T follicular helper cell (primary cell): ENCODE measurements at regions not wholly inside any gene's neighbourhood (a gene's known extent, or its start where the extent isn't known, plus 50 kb on each side); places are given as distances from the start of the nearest gene placed in this dataset.
"Not testable (repeated sequence)": the region's sequence is repeated elsewhere in the genome, so short reads cannot be mapped to it uniquely, and the experiment has no call there.

Source experiments
- DNase-seq: peaks from one replicate; pipeline ENCODE4 v3.0.0-alpha.2; 2020; ENCODE audit warnings: low read depth

DNA sequence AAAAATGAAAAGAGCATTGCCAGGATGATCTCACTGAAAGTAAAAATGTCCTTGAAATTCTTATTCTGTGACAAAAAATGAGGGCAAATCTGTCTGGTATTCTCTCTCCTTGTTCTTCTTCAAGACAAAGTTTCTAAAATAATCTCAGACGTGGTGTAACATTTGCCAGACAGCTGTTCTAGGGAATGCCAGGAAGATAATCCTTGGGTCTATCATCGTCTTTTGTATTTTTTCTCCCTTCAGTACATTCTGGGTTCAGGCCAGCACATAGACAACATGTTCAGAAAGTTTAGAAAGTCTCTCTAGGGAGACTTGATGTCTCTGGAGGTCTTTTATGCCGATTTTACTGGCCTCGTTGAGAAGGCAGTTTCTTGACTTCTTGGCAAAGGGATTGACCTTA is 121.2 kb upstream of the HES1 start:
- DNase-seq = no peak

DNA sequence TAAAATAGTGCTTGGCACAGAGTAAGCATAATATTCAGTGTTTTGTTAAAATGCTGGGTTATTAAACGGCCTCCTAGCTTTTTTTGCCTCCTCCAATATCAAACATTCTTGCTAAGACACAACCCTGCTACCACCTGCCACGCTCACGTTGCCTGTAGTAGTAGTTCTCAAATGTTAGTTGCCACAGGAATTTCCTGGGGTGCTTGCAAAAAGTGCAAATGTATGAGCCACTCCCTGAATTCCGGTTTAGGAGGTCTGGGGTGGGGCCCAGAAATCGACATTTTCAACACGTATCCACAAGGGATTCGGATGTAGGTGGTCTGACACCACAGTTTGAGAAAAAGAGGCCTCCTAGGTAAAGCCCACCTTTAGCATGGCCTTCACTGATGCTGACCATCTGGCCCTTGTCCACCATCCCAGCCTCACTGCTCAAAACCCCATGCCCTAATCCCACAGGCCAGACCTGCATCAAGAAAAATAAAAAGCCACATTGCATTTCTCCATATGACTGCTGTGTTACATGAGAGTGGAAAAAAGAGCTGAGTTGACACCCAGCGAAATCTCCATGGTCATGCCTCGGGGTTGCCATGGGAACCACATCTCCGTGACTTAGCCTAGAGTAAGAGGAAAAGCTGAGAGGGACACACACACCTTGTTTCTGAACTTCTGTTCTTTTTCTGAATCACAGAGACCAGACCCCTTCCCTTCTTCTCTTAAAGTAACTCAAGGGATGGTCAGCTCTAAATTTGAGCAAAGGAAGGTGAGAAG is 116.4 kb upstream of the HES1 start:
- no peak for DNase-seq

DNA sequence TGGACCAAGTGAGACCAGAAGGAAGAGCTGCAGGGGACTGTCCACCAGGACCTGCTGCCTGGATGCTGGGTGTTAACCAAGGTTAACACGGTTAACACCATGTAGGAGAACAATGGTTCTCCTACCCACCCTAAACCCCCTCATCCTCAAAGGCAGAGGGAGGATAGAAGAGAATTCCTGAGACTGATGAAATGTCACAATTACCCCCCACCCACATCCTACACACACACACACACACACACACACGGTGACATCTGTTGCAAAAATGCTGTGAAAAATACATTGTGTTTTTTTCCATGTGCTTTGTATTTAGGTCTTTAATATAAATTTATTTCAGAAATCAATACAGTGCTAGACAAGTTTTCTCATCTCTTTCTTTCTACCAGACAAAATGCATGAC is 113.9 kb upstream of the HES1 start:
- no peak for DNase-seq

DNA sequence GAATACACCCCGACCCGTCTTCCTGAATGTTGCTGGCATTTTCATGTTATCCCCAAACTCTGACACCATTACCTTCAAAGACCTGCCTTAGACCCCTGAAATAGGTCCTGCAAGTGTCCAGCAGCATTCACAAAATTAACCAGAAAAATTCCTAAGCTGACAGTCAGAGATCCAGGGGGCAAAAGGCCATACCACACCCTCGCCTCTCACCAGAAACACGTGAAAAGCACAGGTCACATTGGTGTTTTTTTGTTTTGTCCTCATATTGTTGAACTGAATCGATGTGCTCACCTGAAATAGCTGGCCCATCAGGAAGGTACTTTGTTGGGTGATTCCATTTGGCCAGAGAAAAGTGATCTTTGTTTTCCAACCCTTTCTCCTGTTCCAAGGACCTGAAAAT is 113.1 kb upstream of the HES1 start:
- no peak for DNase-seq

DNA sequence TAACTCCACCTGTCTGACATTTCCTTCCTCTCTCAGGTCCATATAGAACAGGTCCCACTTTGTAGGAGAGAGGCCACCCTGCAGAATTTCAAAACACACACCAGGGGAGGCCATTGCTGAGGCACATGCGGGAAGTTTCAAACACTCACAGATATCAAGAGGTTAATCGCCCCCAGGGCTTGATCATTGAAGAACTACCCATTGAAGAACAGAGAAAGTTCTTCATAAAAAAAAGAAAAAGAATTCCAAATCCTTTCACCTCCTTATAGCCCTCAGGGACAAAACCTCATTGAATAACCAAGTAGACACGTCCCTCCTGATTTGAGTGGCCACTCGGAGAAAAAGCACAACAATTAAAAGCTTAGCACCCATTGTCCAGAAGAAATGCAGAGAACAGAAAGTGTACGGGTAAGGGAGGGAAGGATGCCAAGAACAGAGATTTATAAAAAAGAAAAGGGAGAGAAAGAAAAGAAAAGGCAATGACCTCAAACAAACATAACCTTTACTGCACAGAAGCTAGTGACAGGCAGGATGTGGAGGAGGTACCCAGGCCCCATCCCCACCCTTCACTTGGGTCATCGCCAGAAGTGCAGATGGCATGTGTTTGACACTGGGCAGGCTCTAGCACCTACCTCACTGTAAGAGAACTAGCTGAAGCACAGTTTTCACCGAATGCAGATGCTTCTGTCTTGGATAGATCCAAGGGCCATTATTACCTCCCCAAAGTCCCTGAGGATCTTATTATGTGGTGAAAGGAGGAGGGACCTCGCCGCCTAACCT is 112.3 kb upstream of the HES1 start:
- DNase-seq = no peak

DNA sequence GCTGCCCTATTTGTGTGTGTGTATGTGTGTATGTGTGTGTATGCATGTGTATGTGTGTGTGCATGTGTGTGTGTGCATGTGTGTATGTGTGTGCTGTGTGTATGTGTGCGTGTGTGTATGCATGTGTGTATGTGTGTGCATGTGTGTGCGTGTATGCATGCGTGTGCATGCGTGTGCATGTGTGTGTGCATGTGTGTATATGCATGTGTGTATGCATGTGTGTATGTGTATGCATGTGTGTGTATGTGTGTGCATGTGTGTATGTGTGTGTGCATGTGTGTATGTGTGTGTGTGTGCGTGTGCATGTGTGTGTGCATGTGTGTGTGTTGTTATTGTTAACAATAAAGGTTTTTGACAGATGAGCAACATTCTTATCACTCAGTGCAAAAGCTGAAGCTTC is 110.8 kb upstream of the HES1 start:
- no peak for DNase-seq

DNA sequence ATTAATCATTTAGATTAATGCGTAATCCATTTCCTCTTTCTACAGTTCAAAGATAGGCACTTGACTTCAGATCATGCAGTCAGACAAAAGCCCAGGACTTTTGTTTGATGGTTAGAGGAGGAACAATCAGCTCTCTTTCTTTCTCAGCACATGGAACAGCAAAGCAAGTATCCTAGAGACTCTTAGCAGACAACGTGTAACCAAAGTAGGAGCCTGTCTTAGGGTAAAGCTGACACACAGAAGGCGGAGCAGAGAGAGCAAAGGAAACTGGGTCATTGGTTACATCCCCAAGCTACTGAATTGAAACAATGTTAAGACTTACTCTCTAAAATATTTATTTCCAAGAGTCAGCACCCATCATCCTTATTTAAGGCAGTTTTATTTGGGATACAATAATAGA is 110.0 kb upstream of the HES1 start:
- no peak for DNase-seq

DNA sequence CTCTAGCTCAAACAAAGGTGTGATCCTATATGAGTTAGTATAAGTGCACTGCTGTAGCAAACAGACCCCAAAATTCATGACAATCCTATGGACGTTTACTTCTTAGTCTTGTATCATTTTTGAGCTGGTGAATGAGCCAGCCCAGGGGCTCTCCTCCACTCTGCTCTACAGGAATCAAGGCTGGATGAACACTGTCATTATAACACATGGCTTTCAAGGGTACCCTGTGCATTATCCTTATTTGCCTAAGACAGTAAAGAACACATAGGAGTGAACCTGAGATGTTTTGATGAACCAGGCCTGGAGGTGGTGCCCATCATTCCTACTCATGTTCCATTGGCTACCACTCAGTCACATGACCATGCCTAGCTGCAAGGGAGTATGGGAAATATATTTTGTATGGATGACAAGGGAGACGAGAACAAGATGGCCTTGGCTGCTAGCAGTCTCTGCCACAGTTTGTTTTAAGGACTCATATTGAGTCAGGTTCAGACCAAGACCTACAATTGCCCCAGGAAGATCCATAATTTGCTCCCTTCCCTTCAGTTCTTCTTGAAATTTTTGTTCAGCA is 107.4 kb upstream of the HES1 start:
- no peak for DNase-seq

DNA sequence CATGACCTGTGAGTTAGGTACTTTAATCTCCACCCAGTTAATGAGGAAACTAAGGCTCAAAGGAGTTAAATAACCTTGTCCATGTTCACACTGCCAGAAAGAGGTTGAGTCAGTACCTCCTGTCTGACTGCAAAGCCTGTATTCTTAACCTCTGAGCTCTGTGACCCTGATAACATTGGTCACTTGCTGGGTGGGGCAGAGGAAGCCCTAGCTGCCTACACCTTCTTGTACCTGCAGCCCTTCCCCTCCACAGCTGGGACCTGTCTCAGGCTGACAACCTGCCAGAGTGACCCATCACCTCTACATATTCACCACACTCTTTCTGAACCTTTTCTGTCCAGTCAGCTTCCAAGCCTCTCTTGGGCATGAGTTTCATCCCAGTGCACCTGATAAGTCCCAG is 106.1 kb upstream of the HES1 start:
- DNase-seq = no peak

DNA sequence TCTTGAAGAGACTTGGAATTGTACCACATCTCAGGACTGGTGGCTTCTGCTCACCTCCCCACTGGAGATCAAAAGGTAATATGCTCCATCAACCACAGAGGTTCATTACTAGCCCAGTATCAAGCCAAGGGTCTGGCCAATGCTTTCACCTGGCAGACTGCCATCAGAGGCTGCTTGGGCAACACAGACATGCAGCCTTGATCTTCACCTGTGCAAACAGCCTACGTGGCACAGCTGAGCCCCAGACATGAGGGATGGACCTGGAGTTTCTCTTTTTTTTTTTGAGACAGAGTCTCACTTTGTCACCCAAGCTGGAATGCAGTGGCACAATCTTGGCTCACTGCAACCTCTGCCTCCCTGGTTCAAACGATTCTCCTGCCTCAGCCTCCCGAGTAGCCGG is 105.6 kb upstream of the HES1 start:
- no peak for DNase-seq

DNA sequence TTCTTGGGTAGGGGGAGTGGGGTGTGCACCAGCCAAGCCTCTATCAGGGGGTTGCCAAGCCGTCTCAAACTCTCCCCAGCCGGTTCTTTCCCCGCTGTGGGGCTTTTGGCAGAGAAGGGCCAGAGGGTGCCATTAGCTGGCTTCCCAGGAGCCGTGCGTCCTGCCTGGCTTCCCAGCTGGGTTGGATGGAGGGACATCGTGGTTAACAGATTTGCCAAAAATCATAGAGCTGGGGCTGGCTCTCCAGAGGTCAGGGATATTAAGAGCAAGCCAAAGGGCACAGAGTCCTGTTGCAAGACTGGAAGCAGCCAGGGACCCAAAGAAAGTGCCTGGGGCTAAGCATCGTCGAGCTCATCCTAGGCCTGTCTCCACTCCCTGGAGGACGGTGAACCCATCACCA is 104.6 kb upstream of the HES1 start:
- DNase-seq = no peak

DNA sequence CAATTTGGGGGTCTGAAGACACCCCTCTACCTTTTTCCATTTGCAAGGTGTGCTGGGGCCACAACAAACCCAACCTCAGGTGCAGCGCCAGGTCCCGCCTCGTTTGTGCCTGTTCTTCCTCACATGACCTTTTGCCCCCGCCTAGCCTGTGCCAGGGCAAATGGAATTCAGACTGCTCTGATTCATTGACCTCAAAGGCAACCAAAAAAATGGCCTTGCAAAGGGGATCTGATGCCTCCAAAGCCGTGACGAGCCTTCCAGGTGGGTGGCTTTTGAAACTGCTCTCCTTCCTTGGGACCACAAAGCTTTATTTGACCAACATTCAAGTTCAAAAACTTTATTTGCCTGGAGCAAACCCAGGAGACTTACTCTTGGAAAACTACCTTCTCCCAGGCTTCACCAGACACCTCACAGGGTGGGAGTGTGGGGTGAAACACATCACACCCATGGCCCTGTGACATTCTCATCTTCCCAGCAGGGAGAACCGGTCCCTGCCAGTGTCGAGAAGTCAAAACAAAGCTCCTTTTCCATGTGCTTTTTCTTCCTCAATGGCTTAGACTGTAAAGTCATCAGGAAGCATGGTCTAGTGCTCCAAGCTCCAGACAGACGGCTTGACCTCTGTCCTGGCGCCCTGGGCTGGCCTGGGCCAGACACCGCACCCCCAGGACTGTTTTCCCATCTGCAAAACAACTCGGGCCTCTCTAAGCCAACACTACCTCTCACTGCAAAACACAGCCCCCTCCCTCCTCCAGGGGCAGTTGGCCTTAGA is 103.9 kb upstream of the HES1 start:
- DNase-seq = no peak

DNA sequence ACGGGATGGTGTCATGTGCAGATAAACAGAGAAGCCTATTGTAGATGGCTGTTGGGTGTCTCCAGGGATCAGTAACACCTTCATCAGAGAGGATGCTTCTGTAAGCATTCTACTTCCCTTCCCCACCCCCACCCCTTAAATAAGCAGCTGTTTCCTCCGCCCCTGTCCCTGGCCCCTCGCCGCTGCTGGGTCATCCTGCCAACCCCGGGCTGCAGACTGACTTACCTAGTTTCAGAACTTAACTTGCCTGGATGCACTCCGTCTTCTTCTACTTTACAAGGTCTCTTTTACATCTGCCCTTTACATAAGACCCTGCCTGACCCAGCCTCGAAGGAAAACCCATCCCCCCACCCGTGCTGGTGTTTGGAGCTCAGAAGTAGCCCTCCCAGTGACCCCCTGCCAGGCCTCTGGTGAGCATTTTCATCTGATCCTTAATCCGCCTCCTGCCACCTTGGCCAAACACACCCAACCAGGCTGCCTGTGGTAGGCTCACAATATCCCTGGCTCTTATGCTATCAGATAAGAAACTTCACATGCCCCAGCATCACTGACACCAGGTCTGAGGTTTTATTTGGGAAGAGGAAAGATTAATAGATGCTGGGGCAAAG is 103.0 kb upstream of the HES1 start:
- no peak for DNase-seq

DNA sequence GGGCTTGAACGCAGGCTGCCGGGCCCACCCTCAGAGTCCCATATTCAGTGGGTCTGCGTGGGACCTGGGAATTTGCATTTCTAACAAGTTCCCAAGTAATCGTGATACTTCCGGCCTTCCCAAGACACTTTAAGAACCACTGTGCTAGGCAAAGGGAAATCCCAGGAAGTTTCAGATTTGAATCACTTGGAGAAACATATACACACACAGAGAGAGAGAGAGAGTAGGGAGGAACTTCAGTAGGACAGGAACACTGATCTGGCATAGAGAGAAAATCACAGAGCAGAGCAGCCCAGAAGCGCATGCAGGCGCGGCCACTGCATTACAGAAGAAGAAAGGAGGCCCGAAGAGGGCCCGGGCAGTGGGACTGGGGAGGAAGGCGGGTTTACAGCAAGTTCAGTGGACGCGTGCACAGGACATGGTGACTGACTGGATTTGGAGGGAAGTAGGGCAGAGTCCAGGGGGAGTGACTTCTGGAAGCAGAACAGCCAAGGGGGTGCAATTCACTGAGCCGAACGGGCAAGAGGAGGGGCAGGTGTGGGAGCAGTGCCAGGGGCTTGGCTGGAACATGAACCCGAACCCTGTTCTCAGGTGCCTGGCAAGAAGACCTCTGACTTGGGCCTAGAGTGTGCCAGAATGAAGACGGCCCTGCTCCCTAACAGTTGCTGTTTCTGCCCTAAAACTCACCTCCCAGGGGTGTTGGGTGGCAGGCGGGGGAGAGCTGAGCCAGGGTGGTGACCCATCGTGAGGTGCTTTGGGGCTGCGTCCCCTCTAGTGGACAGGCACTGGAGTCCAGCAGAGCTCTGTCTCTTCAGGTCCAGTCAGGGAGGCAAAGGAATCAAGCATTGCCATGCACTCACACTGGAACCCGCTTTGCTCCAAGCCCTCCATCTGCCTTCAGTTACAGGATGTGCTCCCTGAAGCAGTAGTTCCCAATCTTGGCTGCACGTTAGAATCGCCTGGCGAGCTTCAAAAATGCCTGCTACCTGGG is 101.3 kb upstream of the HES1 start:
- DNase-seq = no peak

DNA sequence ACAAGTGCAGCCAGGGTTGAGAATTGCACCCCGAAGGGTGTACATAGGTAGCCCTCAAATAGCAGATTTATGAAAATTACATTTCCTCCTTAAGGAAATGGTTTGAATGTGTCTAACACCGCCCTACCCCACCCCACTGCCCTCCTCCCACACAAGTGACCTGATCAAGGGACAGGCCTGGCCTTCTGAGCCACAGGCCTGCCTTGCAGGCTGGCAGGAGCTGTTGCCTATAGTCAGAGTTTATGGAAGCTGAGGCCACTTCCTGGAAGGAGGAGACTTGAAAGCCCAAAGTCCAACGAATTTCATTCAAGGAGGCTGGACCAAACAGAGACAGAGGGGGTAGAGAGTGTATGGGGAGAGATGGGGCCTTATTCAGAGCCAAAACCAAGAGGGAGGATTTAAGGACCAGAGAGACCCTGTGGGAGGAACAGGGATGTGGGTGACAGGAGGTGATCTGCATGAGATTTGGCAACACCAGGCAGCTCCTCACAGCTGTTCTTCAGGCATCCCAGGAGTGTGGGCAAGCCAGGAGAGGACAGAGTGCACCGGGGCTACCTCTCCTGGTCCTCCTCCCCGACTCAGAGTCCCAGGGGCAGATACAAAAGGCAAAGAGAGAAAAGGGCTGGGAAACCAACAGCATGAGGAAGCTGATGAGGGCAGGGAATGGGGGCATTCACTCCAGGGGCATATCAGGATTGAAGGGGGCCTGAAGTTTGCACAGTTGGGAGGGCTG is 100.4 kb upstream of the HES1 start:
- DNase-seq = no peak

DNA sequence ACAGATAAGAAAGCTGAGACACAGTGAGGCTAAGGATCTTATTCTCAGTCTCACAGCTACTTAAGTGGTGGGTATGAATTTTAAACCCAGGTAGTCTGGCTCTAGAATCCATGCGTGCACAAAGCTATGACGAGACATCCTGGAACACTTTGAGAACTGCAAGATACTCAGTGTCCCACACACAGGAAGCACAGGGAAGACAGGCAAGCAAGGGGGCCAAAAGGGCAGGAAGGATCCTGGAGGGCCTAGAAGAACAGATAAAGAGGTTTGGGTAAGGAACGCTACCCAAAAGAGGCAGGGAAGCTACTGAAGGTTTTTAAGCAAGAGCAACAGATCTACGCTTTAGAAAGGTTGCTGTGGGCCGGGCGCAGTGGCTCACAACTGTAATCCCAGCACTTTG is 99.1 kb upstream of the HES1 start:
- DNase-seq = no peak

DNA sequence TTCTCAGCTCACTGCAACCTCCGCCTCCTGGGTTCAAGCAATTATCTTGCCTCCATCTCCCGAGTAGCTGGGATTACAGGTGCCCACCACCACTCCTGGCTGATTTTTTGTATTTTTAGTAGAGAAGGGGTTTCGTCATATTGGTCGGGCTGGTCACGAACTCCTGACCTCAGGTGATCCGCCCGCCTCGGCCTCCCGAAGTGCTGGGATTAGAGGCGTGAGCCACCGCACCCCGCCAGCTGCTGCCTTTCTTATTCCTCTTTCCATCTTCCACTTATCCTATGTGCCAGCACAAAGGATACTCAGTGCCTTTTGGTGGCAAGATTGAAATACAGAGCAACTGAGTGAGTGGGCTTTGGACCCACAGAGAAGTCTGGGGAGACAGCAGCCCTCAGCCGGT is 97.6 kb upstream of the HES1 start:
- DNase-seq = not testable (repeated sequence)

DNA sequence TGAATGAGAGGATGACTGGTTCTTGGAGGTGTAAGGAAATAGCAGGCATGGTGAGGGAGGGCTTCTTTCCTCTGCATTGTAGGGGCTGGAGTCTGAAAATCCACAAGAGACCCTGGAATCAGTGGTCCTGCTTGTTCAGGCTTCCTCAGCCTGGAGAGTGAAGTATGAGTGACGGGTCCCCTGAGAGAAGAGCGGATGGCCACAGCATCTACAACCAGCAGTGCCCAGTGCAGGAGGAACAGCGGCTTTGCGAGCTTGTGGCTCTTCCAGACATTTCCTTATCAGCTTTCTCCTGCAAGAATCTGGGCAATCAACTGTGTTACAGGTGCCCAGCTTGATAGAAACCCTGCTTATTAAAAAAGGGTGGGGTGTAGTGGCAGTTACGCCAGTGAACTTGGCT is 97.0 kb upstream of the HES1 start:
- DNase-seq = no peak

DNA sequence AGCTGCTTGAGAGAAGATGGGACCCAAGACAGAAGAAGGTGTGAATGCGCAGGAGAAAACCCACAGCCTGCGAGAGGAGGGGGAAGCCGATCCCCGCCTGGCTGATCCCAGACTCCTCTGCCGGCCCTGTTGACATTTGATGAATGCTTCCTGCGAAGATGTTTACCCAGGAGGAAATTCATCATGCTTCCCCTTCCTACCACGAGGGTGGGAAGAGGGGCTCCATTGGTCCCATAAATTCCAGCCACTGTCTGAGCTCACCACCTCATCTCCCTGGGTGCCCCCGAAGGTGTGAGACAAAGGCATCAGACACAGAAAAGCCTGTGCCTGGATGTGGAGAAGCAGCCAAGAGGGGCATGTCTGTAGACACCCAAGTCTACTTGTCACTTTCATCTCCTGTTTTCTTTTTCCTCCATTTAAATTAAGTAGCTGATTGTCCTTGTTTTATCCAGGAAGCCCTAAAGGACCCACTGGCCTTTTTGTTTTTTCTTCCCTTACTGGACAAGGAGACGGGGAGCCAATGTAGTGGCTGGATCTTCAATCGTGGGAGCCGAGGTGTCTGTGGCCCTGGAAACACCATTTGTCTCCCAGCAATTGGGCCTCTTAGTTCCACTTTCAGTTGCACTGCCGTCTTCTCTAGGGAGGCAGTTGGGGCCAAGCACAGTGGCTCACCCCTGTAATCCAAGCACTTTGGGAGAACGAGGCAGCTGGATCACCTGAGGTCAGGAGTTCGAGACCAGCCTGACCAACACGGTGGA is 95.3 kb upstream of the HES1 start:
- DNase-seq = no peak
